GM04503 (cell line): ENCODE measurements at regions not wholly inside any gene's neighbourhood (a gene's known extent, or its start where the extent isn't known, plus 50 kb on each side); places are given as distances from the start of the nearest gene placed in this dataset.
"Not testable (repeated sequence)": the region's sequence is repeated elsewhere in the genome, so short reads cannot be mapped to it uniquely, and the experiment has no call there.

Source experiments
- DNase-seq: peaks from one replicate; pipeline ENCODE4 v3.0.0-alpha.2; 2012; ENCODE audit warnings: low read depth

DNA sequence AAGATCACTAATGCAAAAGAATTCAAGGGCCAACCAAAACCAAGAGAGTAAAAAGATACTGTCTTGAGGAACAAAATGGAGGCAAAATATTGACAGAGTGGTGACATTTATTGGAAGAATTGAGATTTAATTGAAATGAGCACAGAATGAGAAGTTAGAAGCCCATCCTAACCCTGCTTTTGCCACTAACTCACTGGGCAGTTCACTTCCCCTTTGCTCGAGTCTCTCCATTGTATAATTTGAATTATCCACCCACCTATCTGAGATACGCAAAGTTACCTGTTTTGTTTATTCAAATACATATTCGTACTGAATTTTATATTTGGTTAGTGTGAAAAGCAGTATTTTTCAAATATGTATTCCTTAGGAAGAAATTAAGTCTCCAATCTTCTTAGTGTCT is 204.5 kb upstream of the PRDM1 start:
- DNase-seq: no peak

DNA sequence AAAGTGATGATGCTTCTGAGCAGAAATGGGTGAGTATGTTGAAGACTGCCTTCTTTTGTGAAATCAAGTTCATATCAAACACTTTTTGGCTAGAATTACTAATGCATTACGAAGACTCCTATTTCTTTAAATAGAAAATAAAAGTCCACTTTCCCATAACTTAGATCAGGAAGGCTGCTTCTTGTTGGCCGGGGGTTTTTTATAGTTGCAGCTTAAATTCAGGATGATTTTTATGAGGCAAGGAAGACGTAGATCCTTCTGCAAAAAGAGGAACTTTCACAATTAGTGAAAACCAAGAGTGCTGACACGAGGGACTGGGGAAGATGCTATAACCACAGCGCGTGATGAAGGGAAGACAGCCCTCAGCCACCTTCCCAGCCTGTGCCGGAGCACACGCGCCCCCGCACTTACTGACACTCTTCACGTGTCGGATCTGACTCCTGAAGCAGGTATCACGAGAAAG is 206.1 kb upstream of the PRDM1 start:
- no peak for DNase-seq

DNA sequence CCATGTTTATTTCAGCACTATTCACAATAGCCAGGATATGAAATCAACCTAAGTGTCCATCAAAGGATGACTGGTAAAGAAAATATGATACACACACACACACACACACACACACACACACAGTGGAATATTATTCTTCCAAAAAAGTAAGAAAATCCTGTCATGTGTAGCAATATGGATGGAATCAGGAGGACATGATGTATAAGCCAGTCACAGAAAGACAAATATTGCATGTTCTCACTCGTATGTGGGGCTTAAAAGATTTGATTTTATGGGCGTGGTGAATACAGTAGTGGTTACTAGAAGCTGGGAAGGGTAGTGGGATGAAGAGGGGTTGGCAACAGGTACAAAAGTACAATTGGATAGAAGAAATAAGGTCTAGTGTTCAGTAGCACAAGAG is 207.0 kb upstream of the PRDM1 start:
- DNase-seq: no peak

- no peak for DNase-seq
Observed at GRCh38 chr6:105875974-105876640, 210.0 kb upstream of the PRDM1 start.

DNA sequence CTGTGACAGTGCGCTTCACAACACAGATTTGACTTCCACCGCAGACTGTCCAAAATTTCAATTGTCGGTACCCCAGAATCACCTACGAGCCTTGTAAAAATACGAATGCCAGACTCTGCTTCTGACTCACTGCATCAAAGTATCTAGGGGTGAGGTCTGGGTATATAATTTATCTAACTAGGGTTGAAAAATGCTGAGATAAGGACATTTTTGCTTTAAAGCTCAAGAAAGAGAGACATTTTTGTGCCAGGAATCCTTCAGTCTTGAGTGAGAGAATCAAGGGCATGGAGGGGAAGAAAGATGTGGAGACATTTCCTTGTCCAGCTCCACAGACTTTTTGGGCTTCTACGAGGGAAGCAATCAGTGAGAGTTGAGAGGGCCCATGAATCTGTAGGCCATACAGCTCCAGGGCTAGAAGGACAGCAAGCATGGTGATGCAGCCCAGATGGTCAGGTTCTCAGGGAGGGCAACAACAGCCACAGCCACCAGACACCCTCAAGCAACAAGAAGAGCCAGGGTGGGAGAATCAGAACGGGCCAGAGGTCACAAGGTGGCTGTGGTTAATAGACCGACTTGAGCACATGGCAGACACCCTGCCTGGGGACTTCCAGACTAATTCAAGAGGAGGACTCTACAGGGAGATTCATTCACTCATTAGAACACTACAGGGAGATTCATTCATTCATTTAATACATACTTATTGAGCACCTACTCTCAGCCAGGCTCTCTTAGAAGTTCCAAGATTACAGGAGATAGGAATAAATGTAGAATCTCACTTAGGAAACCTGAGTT is 211.1 kb upstream of the PRDM1 start:
- DNase-seq: no peak

- no peak for DNase-seq
Observed at GRCh38 chr6:105873799-105874198, 212.3 kb upstream of the PRDM1 start.

DNA sequence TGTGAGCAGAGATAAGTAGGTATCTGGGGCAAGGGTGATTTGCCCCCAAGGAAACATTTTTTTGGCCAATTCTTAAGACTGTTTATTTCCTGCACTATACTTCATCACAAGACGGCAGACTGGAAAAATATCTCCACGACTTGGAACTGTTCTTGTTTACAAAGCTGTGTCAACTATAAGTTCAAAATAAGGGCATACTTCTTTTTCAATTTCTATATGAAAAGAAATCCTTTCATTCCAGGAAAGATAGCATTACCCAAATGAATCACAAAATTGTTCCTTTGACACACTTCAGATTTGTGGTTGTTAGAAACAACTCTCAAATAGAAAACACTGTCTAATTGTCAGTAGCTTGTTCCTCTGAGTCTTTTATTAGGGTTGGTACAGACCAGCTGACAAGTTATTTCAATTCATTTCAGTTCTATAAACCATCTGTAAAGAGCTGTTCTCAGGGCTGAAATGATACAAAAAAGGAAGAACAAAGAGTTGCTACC is 212.9 kb upstream of the PRDM1 start:
- DNase-seq: no peak

DNA sequence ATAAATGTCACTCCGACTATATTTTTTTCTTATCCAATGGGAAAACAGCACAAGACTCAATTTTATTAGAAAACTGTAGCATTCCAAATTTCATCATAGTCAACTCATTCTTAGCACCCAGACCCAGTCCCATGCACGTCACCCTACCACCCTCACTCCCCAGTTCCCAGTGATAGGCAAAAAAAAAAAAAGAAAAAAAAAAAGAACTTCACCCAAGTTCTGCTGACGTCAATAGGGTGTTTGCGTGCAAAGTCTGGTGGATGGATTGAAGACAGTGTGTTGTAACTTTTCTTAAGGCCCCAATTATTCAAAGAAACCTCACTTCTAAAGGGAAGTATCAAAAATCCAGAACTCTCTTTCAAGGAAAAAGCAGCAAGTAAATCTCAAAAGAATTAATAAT is 213.9 kb upstream of the PRDM1 start:
- DNase-seq: no peak

GRCh38 chr6:105871542-105871941 is 214.6 kb upstream of the PRDM1 start:
- DNase-seq: no peak

DNA sequence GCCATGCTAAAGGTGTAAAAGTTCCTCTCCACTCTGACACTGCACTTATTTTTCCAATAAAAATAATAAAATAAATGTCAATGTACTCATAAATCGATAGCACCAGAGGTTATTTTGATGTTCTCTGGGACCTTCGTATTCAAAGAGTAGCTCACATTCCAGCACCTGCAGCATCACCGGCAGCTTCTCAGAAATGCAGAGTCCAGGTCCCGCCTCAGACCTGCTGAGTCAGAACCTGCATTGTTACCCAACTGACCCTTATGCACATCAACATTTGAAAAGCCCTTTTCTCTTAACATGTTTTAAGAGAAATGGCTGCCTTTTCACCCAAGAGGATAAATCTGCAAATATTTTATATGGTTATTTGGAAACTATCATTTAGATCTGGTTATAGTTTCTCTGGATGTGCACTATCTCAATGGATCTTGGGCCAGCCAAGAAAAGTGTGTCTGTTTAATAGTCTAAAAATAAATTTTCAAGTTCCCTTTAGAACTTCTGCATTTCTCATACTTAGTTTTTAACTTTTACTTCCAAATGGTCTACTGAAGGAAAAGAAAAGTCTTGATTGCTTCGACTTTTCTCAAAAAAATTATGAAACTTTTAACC is 216.2 kb upstream of the PRDM1 start:
- no peak for DNase-seq

DNA sequence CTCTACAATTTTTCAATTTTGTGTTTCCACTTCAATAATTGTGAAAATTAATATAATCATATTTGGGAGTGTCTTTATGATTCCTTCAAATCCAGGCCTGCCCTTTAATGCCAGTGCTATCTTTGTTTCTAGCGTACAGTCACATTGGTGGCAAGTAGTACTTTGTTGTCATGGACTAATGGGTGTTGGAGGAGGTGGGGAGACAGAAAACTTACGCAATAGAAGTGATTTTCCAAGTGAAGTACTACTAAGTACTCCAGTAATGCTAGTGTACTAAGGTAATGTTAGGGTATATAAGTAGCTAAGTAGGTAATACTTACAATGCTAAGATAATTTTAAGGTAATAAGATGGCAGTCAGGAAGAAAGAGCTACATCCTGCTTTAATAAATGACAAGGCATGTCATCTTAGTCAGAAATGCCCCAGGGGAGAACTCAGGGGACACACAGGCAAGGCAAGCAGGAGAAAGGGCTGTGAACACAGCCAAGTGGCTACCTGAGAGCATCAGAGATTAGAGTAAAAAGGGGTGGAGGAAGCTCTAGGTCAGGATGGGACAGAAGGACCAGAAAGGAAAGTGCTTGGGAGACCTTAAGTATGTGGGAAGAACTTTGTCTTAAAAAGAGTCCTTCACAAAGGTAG is 217.2 kb upstream of the PRDM1 start:
- DNase-seq: no peak

GRCh38 chr6:105867821-105868220 is 218.3 kb upstream of the PRDM1 start:
- DNase-seq: no peak

DNA sequence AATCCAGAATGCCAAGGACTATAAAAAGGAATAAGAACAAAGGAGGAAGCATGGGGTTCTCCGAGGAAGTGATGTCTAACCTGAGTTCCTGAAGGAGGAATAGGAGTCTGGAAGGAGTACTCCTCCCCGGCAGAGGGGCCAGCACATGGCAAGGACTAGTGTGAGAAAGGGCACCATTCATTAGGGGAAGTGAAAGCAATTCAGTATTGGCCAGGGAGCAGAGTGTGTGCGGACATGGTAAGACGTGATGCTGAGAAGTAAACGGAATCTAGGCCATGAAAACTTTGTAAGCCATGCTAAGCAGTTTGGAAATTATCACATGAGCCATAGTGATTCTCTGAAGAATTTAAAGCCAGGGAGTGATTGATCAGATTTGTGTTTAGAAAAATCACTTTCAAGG is 218.9 kb upstream of the PRDM1 start:
- DNase-seq: no peak

DNA sequence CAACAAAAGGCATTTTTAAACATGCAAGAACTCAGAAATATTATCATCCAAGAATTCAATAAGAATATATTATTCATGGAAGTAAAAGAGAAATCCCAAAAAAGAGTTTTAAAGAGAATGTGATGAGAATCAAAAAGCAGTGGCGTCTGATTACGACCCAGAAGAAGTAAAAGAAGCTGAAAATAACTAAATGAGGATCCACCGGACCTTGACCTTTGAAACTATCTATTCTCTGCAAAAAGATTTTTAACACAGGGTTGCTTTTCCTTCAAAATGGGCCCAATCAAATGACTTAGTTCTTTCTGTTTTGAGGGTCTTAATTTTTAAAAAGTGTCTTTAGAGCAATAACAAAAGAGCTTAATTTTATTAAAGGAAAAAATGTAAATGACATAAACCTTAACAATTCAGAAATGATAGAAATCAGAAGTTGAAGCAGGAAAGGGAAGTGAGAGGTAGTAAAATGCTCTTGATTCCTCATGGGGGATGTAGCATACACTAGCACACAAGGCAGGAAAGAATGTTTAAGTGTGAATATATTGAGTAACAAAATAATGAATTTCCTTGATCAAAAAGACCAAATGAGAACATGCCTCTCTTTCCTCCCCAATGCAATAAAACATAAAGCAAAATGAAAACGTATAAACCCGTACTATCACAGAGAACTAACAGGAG is 223.1 kb upstream of the PRDM1 start:
- DNase-seq: no peak

DNA sequence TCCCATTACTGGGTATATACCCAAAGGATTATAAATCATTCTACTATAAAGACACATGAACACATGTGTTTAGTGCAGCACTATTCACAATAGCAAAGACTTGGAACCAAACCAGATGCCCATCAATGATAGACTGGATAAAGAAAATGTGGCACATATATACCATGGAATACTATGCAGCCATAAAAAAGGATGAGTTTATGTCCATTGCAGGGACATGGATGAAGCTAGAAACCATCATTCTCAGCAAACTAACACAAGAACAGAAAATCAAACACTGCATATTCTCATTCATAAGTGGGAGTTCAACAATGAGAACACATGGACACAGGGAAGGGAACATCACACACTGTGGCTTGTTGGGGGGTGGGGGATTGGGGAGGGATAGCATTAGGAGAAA is 225.2 kb upstream of the PRDM1 start:
- not testable (repeated sequence) for DNase-seq

- no peak for DNase-seq
Observed at GRCh38 chr6:105859457-105859856, 226.7 kb upstream of the PRDM1 start.

GRCh38 chr6:105858639-105859038 is 227.5 kb upstream of the PRDM1 start:
- not testable (repeated sequence) for DNase-seq

DNA sequence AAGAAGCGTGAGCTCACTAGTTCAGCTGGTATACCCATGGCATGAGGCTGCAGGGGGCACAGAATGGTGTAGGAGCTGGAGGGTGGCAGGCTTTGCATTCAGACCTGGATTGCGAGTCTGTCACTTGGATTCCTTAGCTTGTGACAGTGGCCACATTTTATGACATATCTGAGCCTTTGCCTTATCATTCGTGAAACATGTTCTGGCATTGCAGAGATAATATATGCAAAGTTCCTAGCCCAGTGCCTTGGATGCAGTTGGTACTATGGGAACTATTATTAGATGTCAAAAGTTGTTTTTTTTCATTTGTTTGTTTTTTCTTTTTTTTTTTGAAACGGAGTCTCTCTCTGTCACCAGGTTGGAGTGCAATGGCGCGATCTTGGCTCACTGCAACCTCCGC is 230.7 kb upstream of the PRDM1 start:
- no peak for DNase-seq

DNA sequence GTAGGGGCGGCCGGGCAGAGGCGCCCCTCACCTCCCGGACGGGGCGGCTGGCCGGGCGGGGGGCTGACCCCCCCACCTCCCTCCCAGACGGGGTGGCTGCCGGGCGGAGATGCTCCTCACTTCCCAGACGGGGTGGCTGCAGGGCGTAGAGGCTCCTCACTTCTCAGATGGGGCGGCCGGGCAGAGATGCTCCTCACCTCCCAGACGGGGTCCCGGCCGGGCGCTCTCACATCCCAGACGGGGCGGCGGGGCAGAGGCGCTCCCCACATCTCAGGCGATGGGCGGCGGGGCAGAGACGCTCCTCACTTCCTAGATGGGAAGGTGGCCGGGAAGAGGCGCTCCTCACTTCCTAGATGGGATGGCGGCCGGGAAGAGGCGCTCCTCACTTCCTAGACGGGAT is 232.2 kb upstream of the PRDM1 start:
- not testable (repeated sequence) for DNase-seq

DNA sequence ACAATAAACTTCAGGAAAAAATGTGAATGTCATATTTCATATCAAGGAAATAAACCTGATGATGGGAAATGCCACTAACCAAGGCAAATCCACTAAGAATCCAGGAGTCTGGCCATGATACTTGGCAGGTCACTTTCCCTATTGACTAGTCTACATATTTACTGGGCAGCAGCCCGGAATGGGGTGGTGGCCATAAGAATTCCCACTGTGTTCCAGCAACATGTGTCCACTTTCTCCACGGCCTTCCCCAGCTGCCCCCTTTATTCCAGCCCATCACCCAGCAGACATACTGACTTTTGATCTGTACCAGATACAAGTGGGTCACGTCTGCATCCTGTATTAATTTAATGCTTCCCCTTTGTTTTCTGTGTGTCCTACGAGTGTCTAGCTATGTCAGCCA is 234.5 kb upstream of the PRDM1 start:
- DNase-seq: no peak

- no peak for DNase-seq
Observed at GRCh38 chr6:105851113-105851580, 235.0 kb upstream of the PRDM1 start.
